ENCODE measurements at regions not wholly inside any gene's neighbourhood (a gene's known extent, or its start where the extent isn't known, plus 50 kb on each side); places are given as distances from the start of the nearest gene placed in this dataset.

- no peaks in the 10 kb centered on the region for H3K36me3 ChIP-seq
- DNase-seq (ENCODE audit: low spot score in 2 of 2): no peak
- no peak overlapping the region for H3K4me3 ChIP-seq
- H3K9me3 ChIP-seq: no peaks in the 10 kb centered on the region
- no peaks in the 10 kb centered on the region for H3K27me3 ChIP-seq
- intact Hi-C loops (cut with DNase I): no loop called here
- no peak for TF ChIP-seq CTCF (IDR thresholded peaks at IDR 0.05)
- no peaks in the 10 kb centered on the region for H3K4me1 ChIP-seq
- H3K27ac ChIP-seq: no peak overlapping the region
Measured at GRCh38 chr3:148150141-148150540, 547.6 kb upstream of the AGTR1 start.

- Histone ChIP-seq H3K4me3 (no peak overlapping the region), H3K36me3 (no peaks in the 10 kb centered on the region), H3K4me1 (no peaks in the 10 kb centered on the region), H3K9me3 (no peaks in the 10 kb centered on the region), H3K27ac (no peak overlapping the region), H3K27me3 (no peaks in the 10 kb centered on the region)
- intact Hi-C loops (cut with DNase I): no loop called here
- TF ChIP-seq CTCF (IDR thresholded peaks at IDR 0.05): no peak
- DNase-seq (ENCODE audit: low spot score in 2 of 2): no peak
Measured at GRCh38 chr3:148158210-148158609, 539.5 kb upstream of the AGTR1 start.

- Histone ChIP-seq H3K27ac (no peak overlapping the region), H3K4me1 (no peaks in the 10 kb centered on the region), H3K9me3 (no peaks in the 10 kb centered on the region), H3K36me3 (no peaks in the 10 kb centered on the region), H3K27me3 (no peaks in the 10 kb centered on the region), H3K4me3 (no peak overlapping the region)
- intact Hi-C loops (cut with DNase I): no loop called here
- no peak for TF ChIP-seq CTCF (IDR thresholded peaks at IDR 0.05)
- no peak for DNase-seq (ENCODE audit: low spot score in 2 of 2)
Measured at GRCh38 chr3:148162132-148162531, 535.6 kb upstream of the AGTR1 start.

GRCh38 chr3:148168347-148168746 is 529.4 kb upstream of the AGTR1 start:
- TF ChIP-seq CTCF (IDR thresholded peaks at IDR 0.05): no peak
- no peaks in the 10 kb centered on the region for H3K9me3 ChIP-seq
- no peak for DNase-seq (ENCODE audit: low spot score in 2 of 2)
- no peak overlapping the region for H3K4me3 ChIP-seq
- intact Hi-C loops (cut with DNase I): no loop called here
- no peaks in the 10 kb centered on the region for H3K27me3 ChIP-seq
- no peaks in the 10 kb centered on the region for H3K36me3 ChIP-seq
- no peaks in the 10 kb centered on the region for H3K4me1 ChIP-seq
- H3K27ac ChIP-seq: no peak overlapping the region

GRCh38 chr3:148173851-148174250 is 523.9 kb upstream of the AGTR1 start:
- Histone ChIP-seq H3K36me3 (no peaks in the 10 kb centered on the region), H3K27ac (no peak overlapping the region), H3K9me3 (no peaks in the 10 kb centered on the region), H3K4me1 (no peaks in the 10 kb centered on the region), H3K4me3 (no peak overlapping the region), H3K27me3 (no peaks in the 10 kb centered on the region)
- intact Hi-C loops (cut with DNase I): no loop called here
- DNase-seq (ENCODE audit: low spot score in 2 of 2): no peak
- TF ChIP-seq CTCF (IDR thresholded peaks at IDR 0.05): no peak

- H3K9me3 ChIP-seq: no peaks in the 10 kb centered on the region
- no peak overlapping the region for H3K27ac ChIP-seq
- no peak overlapping the region for H3K4me3 ChIP-seq
- no peak for DNase-seq (ENCODE audit: low spot score in 2 of 2)
- H3K27me3 ChIP-seq: no peaks in the 10 kb centered on the region
- H3K4me1 ChIP-seq: no peaks in the 10 kb centered on the region
- H3K36me3 ChIP-seq: no peaks in the 10 kb centered on the region
- no peak for TF ChIP-seq CTCF (IDR thresholded peaks at IDR 0.05)
- intact Hi-C loops (cut with DNase I): no loop called here
Measured at GRCh38 chr3:148175214-148175613, 522.5 kb upstream of the AGTR1 start.

Data from ascending aorta (tissue), 2 donors.